Fibroblast of lung (primary cell): ENCODE measurements at regions not wholly inside any gene's neighbourhood (a gene's known extent, or its start where the extent isn't known, plus 50 kb on each side); places are given as distances from the start of the nearest gene placed in this dataset.

Experiments
- DNase-seq, 2 donors: peaks; one replicate each; pipeline versions ENCODE4 v3.0.0 to v3.0.0-alpha.2; 2010; ENCODE audit warnings: low read depth in 2 of 2
- H2AFZ ChIP-seq: 2 replicates; pipeline ENCODE4 v1.5.1; 2012; ENCODE audit warnings: low read length, control low read depth, inconsistent platforms
- H3K27ac ChIP-seq: 2 replicates; pipeline ENCODE4 v1.5.1; 2011; ENCODE audit warnings: low read length, control low read depth; ENCODE audit not compliant: insufficient read depth
- H3K27me3 ChIP-seq: 2 replicates; pipeline ENCODE4 v1.5.1; 2011; ENCODE audit warnings: mild to moderate bottlenecking, low read length; ENCODE audit not compliant: control insufficient read depth, insufficient read depth
- H3K36me3 ChIP-seq: 2 replicates; pipeline ENCODE4 v1.5.1; 2011; ENCODE audit warnings: low read length; ENCODE audit not compliant: control insufficient read depth, insufficient read depth
- H3K4me1 ChIP-seq: 2 replicates; pipeline ENCODE4 v1.5.1; 2011; ENCODE audit warnings: low read length; ENCODE audit not compliant: control insufficient read depth, insufficient read depth; ENCODE audit errors: extremely low read depth
- H3K4me2 ChIP-seq: 2 replicates; pipeline ENCODE4 v1.5.1; 2011; ENCODE audit warnings: low read length, control low read depth; ENCODE audit not compliant: insufficient read depth; ENCODE audit errors: extremely low read depth
- H3K4me3 ChIP-seq, 4 experiments: fragments of 200-600 bp in 1 of 4; sonication (generic) in 1 of 4; replicated peaks in 1 of 4; 2 replicates each; pipeline ENCODE4 v1.5.1; 2011 to 2016; ENCODE audit warnings: low read length in 4 of 4, low read depth in 3 of 4, mild to moderate bottlenecking in 3 of 4, control low read depth in 2 of 4, inconsistent platforms in 1 of 4, mixed read lengths in 1 of 4; ENCODE audit not compliant: insufficient read depth in 1 of 4; ENCODE audit errors: control extremely low read depth in 1 of 4
- H3K79me2 ChIP-seq: 2 replicates; pipeline ENCODE4 v1.5.1; 2012; ENCODE audit warnings: mild to moderate bottlenecking, low read length, inconsistent platforms; ENCODE audit not compliant: control insufficient read depth, insufficient read depth
- H3K9ac ChIP-seq: 2 replicates; pipeline ENCODE4 v1.5.1; 2011; ENCODE audit warnings: mild to moderate bottlenecking, low read length, control low read depth; ENCODE audit not compliant: insufficient read depth
- H3K9me3 ChIP-seq: 2 replicates; pipeline ENCODE4 v1.5.1; 2012; ENCODE audit warnings: low read depth, low read length; ENCODE audit not compliant: control insufficient read depth, insufficient read depth
- H4K20me1 ChIP-seq: 2 replicates; pipeline ENCODE4 v1.5.1; 2011; ENCODE audit warnings: low read length; ENCODE audit not compliant: control insufficient read depth, insufficient read depth; ENCODE audit errors: extremely low read depth
- CTCF ChIP-seq, 2 donors: IDR thresholded peaks in 1 of 2; conservative IDR thresholded peaks in 1 of 2; 1 replicate in 1 of 2; 2 replicates in 1 of 2; pipeline ENCODE4 v1.5.1; 2011 to 2012; ENCODE audit warnings: low read length in 2 of 2, control low read depth in 1 of 2, inconsistent platforms in 1 of 2, low read depth in 1 of 2, mild to moderate bottlenecking in 1 of 2
- EZH2 ChIP-seq: IDR thresholded peaks from 2 replicates; pipeline ENCODE4 v1.5.1; 2012; ENCODE audit warnings: low read length, control low read depth, mild to moderate bottlenecking; ENCODE audit errors: missing control alignments

DNA sequence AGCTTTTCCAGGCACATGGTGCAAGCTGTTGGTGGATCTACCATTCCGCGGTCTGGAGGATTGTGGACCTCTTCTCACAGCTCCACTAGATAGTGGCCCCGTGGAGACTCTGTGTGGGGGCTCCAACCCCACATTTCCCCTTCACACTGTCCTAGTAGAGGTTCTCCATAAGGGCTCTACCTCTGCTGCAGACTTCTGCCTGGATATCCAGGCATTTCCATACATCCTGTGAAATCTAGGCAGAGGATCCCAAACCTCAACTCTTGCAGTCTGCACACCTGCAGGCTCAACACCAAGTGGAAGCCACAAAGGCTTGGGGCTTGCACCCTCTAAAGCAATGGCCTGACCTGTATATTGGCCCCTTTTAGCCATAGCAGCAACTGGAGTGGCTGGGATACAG lies 283.4 kb upstream of the KLF4 start:
- no peaks in the 10 kb centered on the region for H3K36me3 ChIP-seq
- H4K20me1 ChIP-seq, result no peaks in the 10 kb centered on the region
- TF ChIP-seq CTCF (conservative IDR thresholded peaks at IDR 0.05 in 1 of 2, IDR thresholded peaks at IDR 0.05 in 1 of 2; ENCODE audit: low read depth in 1 of 2, low read length in 2 of 2) (no peak), EZH2 (no peak)
- DNase-seq, result no peak
- H3K9ac ChIP-seq, result no peak overlapping the region
- no peak overlapping the region for H3K4me2 ChIP-seq
- no peaks in the 10 kb centered on the region for H3K27me3 ChIP-seq
- H2AFZ ChIP-seq, result no peak overlapping the region
- H3K79me2 ChIP-seq, result no peaks in the 10 kb centered on the region
- no peak overlapping the region for H3K27ac ChIP-seq
- H3K4me1 ChIP-seq, result no peaks in the 10 kb centered on the region
- H3K9me3 ChIP-seq, result no peaks in the 10 kb centered on the region
- no peak overlapping the region for H3K4me3 ChIP-seq

DNA sequence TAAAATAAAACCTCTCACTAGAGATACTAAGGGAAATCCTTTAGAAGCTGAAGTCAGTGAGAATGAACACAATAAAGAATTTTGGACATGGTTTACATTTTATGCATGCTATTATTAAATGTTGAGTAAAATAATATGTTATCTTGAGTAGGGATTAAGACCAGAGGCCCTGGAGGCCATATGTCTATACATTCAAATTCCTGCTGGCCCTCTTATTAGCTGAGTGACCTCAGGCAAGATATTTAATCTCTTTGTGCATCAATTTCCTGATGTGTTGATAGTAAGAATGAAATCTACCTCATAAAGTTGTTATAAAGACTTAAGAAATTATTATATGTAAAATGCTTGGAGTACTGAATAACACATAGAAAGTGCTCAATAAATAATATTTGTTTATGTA lies 281.1 kb upstream of the KLF4 start:
- no peak for TF ChIP-seq CTCF (conservative IDR thresholded peaks at IDR 0.05 in 1 of 2, IDR thresholded peaks at IDR 0.05 in 1 of 2; ENCODE audit: low read depth in 1 of 2, low read length in 2 of 2)
- H3K9ac ChIP-seq, result no peak overlapping the region
- H3K9me3 ChIP-seq, result no peaks in the 10 kb centered on the region
- no peak overlapping the region for H3K27ac ChIP-seq
- DNase-seq, result no peak
- H3K4me3 ChIP-seq, result no peak overlapping the region
- H3K4me1 ChIP-seq, result no peaks in the 10 kb centered on the region
- no peaks in the 10 kb centered on the region for H4K20me1 ChIP-seq
- H2AFZ ChIP-seq, result no peak overlapping the region
- no peaks in the 10 kb centered on the region for H3K79me2 ChIP-seq
- no peaks in the 10 kb centered on the region for H3K36me3 ChIP-seq
- H3K4me2 ChIP-seq, result no peak overlapping the region
- no peaks in the 10 kb centered on the region for H3K27me3 ChIP-seq

DNA sequence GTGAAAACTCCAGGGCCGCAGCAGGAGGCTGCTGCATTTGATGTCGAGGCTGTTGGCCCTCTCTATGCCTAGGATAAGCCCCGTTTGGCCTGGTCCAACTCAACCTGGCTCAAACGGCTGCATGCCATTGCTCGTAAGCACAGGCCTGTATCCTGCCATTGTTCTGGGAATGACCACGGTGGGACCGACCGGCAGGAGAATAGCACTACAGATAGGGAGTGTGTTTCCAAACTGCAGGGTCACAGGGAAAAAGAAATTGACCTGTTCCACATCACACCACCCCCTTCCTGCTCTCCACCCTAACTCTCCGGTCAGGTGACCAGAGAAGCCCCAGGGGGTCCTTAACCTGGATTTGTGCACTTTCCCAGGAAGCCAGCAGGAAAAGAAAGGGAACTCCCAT lies 278.7 kb upstream of the KLF4 start:
- Histone ChIP-seq H3K4me2 (no peak overlapping the region), H3K79me2 (no peaks in the 10 kb centered on the region)

More for the DNA sequence above, 278.7 kb upstream of the KLF4 start:
- Histone ChIP-seq H3K9ac (no peak overlapping the region), H3K27ac (no peak overlapping the region), H4K20me1 (no peaks in the 10 kb centered on the region), H2AFZ (no peak overlapping the region), H3K27me3 (no peaks in the 10 kb centered on the region), H3K36me3 (no peaks in the 10 kb centered on the region), H3K9me3 (no peaks in the 10 kb centered on the region), H3K4me3 (no peak overlapping the region), H3K4me1 (no peaks in the 10 kb centered on the region)
- DNase-seq, result no peak
- TF ChIP-seq CTCF (conservative IDR thresholded peaks at IDR 0.05 in 1 of 2, IDR thresholded peaks at IDR 0.05 in 1 of 2; ENCODE audit: low read depth in 1 of 2, low read length in 2 of 2), result no peak
- TF ChIP-seq EZH2, result no peak
